Right lobe of liver (tissue), 6 donors: ENCODE measurements at regions not wholly inside any gene's neighbourhood (a gene's known extent, or its start where the extent isn't known, plus 50 kb on each side); places are given as distances from the start of the nearest gene placed in this dataset.

Experiments used
- ATAC-seq, 4 donors: fragments of 200-7000 bp; cut with Tn5 transposase; one replicate each; pipeline ENCODE4 v1.9.1; 2020; ENCODE audit warnings: mild to moderate bottlenecking in 4 of 4, moderate library complexity in 4 of 4
- DNase-seq, 3 donors: peaks; one replicate each; pipeline ENCODE4 v3.0.0-alpha.2; 2020
- H3K27ac ChIP-seq, 3 donors: fragments of 200-600 bp; one replicate each; pipeline ENCODE4 v1.8.0; 2022
- H3K27me3 ChIP-seq, 2 donors: fragments of 200-600 bp; one replicate each; pipeline ENCODE4 v1.8.0; 2022
- H3K36me3 ChIP-seq, 4 donors: fragments of 200-600 bp; sonication (generic) in 1 of 4; one replicate each; pipeline versions ENCODE4 v1.5.1 to v1.8.0; 2017 to 2022; ENCODE audit warnings: control low read depth in 1 of 4
- H3K4me1 ChIP-seq, 4 donors: fragments of 200-600 bp; sonication (generic) in 1 of 4; one replicate each; pipeline versions ENCODE4 v1.5.1 to v1.8.0; 2017 to 2022; ENCODE audit warnings: control low read depth in 1 of 4
- H3K4me3 ChIP-seq, 3 donors: fragments of 200-600 bp; one replicate each; pipeline ENCODE4 v1.8.0; 2022
- H3K9me3 ChIP-seq, 4 donors: fragments of 200-600 bp; sonication (generic) in 1 of 4; one replicate each; pipeline versions ENCODE4 v1.5.1 to v1.8.0; 2017 to 2022; ENCODE audit warnings: control low read depth in 1 of 4
- CTCF ChIP-seq, 4 donors: fragments of 200-600 bp in 3 of 4; fragments of 450-650 bp in 1 of 4; IDR thresholded peaks; one replicate each; pipeline versions ENCODE4 v1.5.1 to v1.8.0; 2016 to 2022; ENCODE audit warnings: antibody characterized with exemption in 4 of 4, mild to moderate bottlenecking in 2 of 4
- POLR2A ChIP-seq: fragments of 450-650 bp; IDR thresholded peaks from one replicate; pipeline ENCODE4 v1.6.1; 2017; ENCODE audit warnings: antibody characterized with exemption, mild to moderate bottlenecking
- WGBS: methylation state at CpG from one replicate; pipeline ENCODE4 v1.1.6; 2018; ENCODE audit warnings: low coverage, low lambda C conversion rate; ENCODE audit not compliant: insufficient coverage; ENCODE audit errors: missing lambda C conversion rate; 5-methylcytosine and 5-hydroxymethylcytosine counted together
- intact Hi-C, 2 donors: fragments of 100-400 bp; cut with DNase I; formaldehyde crosslinking; loops; one replicate each; pipeline versions ENCODE4 v1.11.2 to v1.14.1; 2022
- donor health status: DM: no; HTN: yes; CAD: no.
- donor health status: DM: no; HTN: no; CAD: no.
- donor health status: DM: no; HTN: no; CAD: no.
- donor health status: DM: no; HTN: yes; CAD: no.
- donor health status: DM: no; HTN: yes; CAD: no.

GRCh38 chr21:19922122-19922521 is 1076.1 kb upstream of the NCAM2 start:
- intact Hi-C loops, result no loop called here
- H3K27ac ChIP-seq, result no peak overlapping the region
- no peaks in the 10 kb centered on the region for H3K36me3 ChIP-seq
- H3K4me1 ChIP-seq, result no peaks in the 10 kb centered on the region
- H3K27me3 ChIP-seq, result no peaks in the 10 kb centered on the region
- H3K9me3 ChIP-seq, result no peaks in the 10 kb centered on the region
- no peak overlapping the region for H3K4me3 ChIP-seq
- ATAC-seq (no peak), DNase-seq (no peak)
- TF ChIP-seq POLR2A (no peak), CTCF (IDR thresholded peaks at IDR 0.05) (no peak)
- WGBS, result 67% methylated on average over 3 of the region's 3 CpGs

GRCh38 chr21:19935467-19935866 is 1062.7 kb upstream of the NCAM2 start:
- ATAC-seq (no peak), DNase-seq (no peak)
- no peaks in the 10 kb centered on the region for H3K27me3 ChIP-seq
- no peaks in the 10 kb centered on the region for H3K9me3 ChIP-seq
- H3K27ac ChIP-seq, result no peak overlapping the region
- 40% methylated on average over 6 of the region's 6 CpGs for WGBS
- TF ChIP-seq CTCF (IDR thresholded peaks at IDR 0.05), result no peak
- TF ChIP-seq POLR2A, result no peak
- H3K4me3 ChIP-seq, result no peak overlapping the region
- intact Hi-C loops, result no loop called here
- H3K4me1 ChIP-seq, result no peaks in the 10 kb centered on the region
- no peaks in the 10 kb centered on the region for H3K36me3 ChIP-seq

GRCh38 chr21:19937619-19938018 is 1060.6 kb upstream of the NCAM2 start:
- WGBS, result 40% methylated on average over 4 of the region's 4 CpGs
- Histone ChIP-seq H3K36me3 (no peaks in the 10 kb centered on the region), H3K9me3 (no peaks in the 10 kb centered on the region), H3K4me1 (no peaks in the 10 kb centered on the region), H3K27me3 (no peaks in the 10 kb centered on the region), H3K4me3 (no peak overlapping the region), H3K27ac (no peak overlapping the region)
- TF ChIP-seq POLR2A (no peak), CTCF (IDR thresholded peaks at IDR 0.05) (no peak)
- intact Hi-C loops, result no loop called here
- ATAC-seq (no peak), DNase-seq (no peak)

- Histone ChIP-seq H3K4me1 (no peaks in the 10 kb centered on the region), H3K9me3 (no peaks in the 10 kb centered on the region), H3K27me3 (no peaks in the 10 kb centered on the region), H3K36me3 (no peaks in the 10 kb centered on the region), H3K4me3 (no peak overlapping the region), H3K27ac (no peak overlapping the region)
- no peak for TF ChIP-seq CTCF (IDR thresholded peaks at IDR 0.05)
- no peak for TF ChIP-seq POLR2A
- ATAC-seq (no peak), DNase-seq (no peak)
- intact Hi-C loops, result no loop called here
These were observed 1056.6 kb upstream of the NCAM2 start for GRCh38 chr21:19941626-19942025.

- Histone ChIP-seq H3K4me3 (no peak overlapping the region), H3K36me3 (no peaks in the 10 kb centered on the region), H3K9me3 (no peaks in the 10 kb centered on the region), H3K4me1 (no peaks in the 10 kb centered on the region), H3K27me3 (no peaks in the 10 kb centered on the region), H3K27ac (no peak overlapping the region)
- TF ChIP-seq POLR2A (no peak), CTCF (IDR thresholded peaks at IDR 0.05) (no peak)
- 74% methylated on average over 2 of the region's 2 CpGs for WGBS
- ATAC-seq (no peak), DNase-seq (no peak)
- intact Hi-C loops, result no loop called here
These were observed 1047.9 kb upstream of the NCAM2 start for GRCh38 chr21:19950347-19950746.
